HEK293T (cell line): ENCODE measurements at regions not wholly inside any gene's neighbourhood (a gene's known extent, or its start where the extent isn't known, plus 50 kb on each side); places are given as distances from the start of the nearest gene placed in this dataset.

ENCODE experiments used
- L3MBTL2 ChIP-seq: fragments of 450-650 bp; conservative IDR thresholded peaks from 2 replicates; pipeline ENCODE4 v1.6.1; 2016; ENCODE audit warnings: mild to moderate bottlenecking
- NFRKB ChIP-seq: fragments of 450-650 bp; IDR thresholded peaks from 2 replicates; pipeline ENCODE4 v1.6.1; 2016; ENCODE audit warnings: mild to moderate bottlenecking, moderate library complexity
- SP1 ChIP-seq: fragments of 450-650 bp; IDR thresholded peaks from 2 replicates; pipeline ENCODE4 v1.6.1; 2017
- TARDBP ChIP-seq: fragments of 450-650 bp; IDR thresholded peaks from 2 replicates; pipeline ENCODE4 v1.6.1; 2016

DNA sequence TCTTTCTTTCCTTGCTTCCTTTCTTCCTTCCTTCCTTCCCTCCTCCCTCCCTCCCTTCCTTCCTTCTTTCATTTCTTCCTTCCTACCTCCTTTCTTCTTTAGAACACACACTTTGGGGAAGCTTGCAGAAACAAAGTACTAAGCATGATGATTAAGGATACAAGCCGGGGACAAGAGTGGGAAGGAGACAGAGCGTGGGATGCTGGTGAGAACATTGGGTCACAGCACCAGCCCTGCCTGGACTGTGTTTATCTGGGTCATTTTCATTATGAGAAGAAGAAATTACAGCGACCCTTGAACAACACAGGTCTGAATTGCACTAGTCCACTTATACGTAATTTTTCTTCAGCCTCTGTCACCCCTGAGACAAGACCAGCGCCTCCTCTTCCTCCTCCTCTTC, 169.3 kb upstream of the TBL1X start:
- no peak for TF ChIP-seq L3MBTL2
- TF ChIP-seq NFRKB: no peak
- TF ChIP-seq SP1: no peak
- no peak for TF ChIP-seq TARDBP
